T-helper 17 cell (primary cell): ENCODE measurements at regions not wholly inside any gene's neighbourhood (a gene's known extent, or its start where the extent isn't known, plus 50 kb on each side); places are given as distances from the start of the nearest gene placed in this dataset.

Experiments
- ATAC-seq: fragments of 150-1000 bp; cut with Tn5 transposase; 2 replicates; pipeline ENCODE4 v1.10.0; 2021; ENCODE audit warnings: mild to moderate bottlenecking, moderate library complexity
- DNase-seq, 3 donors: peaks; one replicate each; pipeline versions ENCODE4 v3.0.0 to v3.0.0-alpha.2; 2020 to 2021
- H3K9me3 ChIP-seq: one replicate; pipeline ENCODE4 v1.7.0; 2013; ENCODE audit warnings: low read length, mild to moderate bottlenecking; ENCODE audit not compliant: control insufficient read depth, poor library complexity, severe bottlenecking
- H3K27ac Mint-ChIP-seq: one replicate; pipeline ENCODE4 v1.8.0; 2022; ENCODE audit warnings: mild to moderate bottlenecking, moderate library complexity, mixed read lengths
- H3K27me3 Mint-ChIP-seq: one replicate; pipeline ENCODE4 v1.8.0; 2022; ENCODE audit warnings: mixed read lengths
- H3K36me3 Mint-ChIP-seq: one replicate; pipeline ENCODE4 v1.8.0; 2022; ENCODE audit warnings: low read depth, mixed read lengths
- H3K4me1 Mint-ChIP-seq: one replicate; pipeline ENCODE4 v1.8.0; 2022; ENCODE audit warnings: mild to moderate bottlenecking, mixed read lengths
- H3K4me3 Mint-ChIP-seq: one replicate; pipeline ENCODE4 v1.8.0; 2022; ENCODE audit warnings: mild to moderate bottlenecking, moderate library complexity, mixed read lengths

DNA sequence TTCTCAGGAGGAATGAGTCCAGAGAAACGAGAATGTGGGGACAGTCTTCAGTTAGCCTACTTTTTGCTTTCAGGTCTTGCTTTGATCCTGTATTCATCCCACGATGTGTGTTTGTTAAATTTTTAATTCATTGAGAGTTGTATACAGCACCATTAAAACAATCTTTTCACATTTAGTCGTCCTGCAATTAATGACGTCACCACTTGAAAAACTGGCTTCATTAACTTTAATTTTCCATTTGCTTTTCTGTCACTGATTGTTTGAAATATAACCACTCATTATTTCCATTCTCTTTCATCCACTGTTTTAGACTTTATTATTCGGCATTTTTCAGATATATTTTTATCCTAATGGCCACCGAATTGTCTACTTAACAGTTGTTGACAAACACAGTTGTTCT lies 146.9 kb downstream of the TFEC start:
- Mint-ChIP-seq H3K27ac (no peak overlapping the region), H3K27me3 (peaks cover 19% of the 10 kb centered on the region), H3K4me3 (no peak overlapping the region), H3K4me1 (no peaks in the 10 kb centered on the region), H3K36me3 (no peaks in the 10 kb centered on the region)
- DNase-seq (no peak), ATAC-seq (no peak)
- no peaks in the 10 kb centered on the region for H3K9me3 ChIP-seq

DNA sequence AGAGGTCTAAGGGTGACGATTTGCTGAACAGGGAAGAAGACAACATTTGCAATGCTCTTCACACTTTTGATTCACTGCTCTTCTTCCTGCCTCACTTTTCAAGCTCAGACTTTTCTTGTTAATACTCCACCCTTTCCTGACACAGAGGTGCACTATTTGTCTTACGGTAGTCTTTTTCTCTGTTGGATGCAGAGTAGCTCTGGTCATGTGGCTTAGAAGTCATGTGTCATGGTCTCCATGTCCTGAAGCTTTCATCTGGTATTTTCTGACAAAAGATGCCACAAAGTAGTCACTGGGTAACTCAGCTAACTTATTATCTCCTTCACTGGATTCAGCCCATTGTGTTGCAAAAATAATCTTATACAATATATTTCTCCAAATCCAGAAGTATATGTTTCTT lies 149.1 kb downstream of the TFEC start:
- H3K36me3 Mint-ChIP-seq = no peaks in the 10 kb centered on the region
- DNase-seq (no peak), ATAC-seq (no peak)
- H3K4me1 Mint-ChIP-seq = no peaks in the 10 kb centered on the region
- H3K27me3 Mint-ChIP-seq = peaks cover 28% of the 10 kb centered on the region
- no peak overlapping the region for H3K4me3 Mint-ChIP-seq
- H3K9me3 ChIP-seq = no peaks in the 10 kb centered on the region
- H3K27ac Mint-ChIP-seq = no peak overlapping the region

DNA sequence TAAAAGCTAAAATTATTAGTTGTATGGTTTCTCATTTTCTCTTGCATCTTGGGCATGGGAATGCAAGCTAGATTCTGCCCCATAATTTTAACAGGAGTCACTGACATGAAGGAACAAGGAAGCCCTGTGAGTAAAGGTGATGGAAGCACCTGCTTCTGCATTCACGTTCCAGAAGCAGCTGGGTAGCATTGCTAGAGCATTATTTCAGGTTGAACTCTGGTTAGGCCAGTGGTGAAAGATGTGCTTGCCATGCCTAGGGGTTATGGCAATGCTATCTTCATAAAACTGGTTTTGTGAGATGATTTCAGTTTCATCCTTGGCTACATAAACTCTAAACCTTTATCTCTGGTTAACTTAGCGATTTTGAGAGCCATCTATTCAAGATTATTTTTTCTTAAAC lies 151.4 kb downstream of the TFEC start:
- Mint-ChIP-seq H3K27me3 (peaks cover 23% of the 10 kb centered on the region), H3K4me1 (no peaks in the 10 kb centered on the region), H3K36me3 (no peaks in the 10 kb centered on the region), H3K4me3 (no peak overlapping the region), H3K27ac (no peak overlapping the region)
- ATAC-seq (no peak), DNase-seq (no peak)
- no peaks in the 10 kb centered on the region for H3K9me3 ChIP-seq

GRCh38 chr7:115869801-115870200 lies 160.8 kb downstream of the TFEC start:
- H3K4me3 Mint-ChIP-seq = no peak overlapping the region
- H3K36me3 Mint-ChIP-seq = no peaks in the 10 kb centered on the region
- peaks cover 17% of the 10 kb centered on the region for H3K27me3 Mint-ChIP-seq
- no peak overlapping the region for H3K27ac Mint-ChIP-seq
- no peak for ATAC-seq
- H3K9me3 ChIP-seq = no peaks in the 10 kb centered on the region
- peaks cover 4% of the 10 kb centered on the region for H3K4me1 Mint-ChIP-seq
- DNase-seq = no peak

DNA sequence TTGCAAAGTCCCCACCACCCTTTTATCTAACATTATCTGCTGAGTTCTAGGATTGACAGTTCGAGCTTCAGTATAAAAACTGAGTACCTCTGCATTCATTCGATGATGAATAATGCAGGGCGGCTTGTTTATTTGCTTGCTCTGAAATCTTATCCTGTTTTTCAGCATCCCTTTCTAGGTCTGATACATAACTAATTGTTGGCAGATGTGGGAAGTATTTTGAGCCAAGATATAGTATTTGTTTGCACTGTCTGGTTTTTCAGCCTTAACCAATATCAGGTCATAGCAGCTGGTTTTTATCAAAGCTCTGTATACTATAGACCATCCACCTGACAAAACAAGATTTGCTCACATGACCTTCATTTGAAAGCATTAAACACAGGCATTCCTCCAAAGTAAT lies 161.4 kb downstream of the TFEC start:
- Mint-ChIP-seq H3K4me1 (peaks cover 5% of the 10 kb centered on the region), H3K4me3 (no peak overlapping the region), H3K27ac (no peak overlapping the region), H3K36me3 (no peaks in the 10 kb centered on the region), H3K27me3 (peaks cover 23% of the 10 kb centered on the region)
- H3K9me3 ChIP-seq = no peaks in the 10 kb centered on the region
- no peak for DNase-seq
- no peak for ATAC-seq

DNA sequence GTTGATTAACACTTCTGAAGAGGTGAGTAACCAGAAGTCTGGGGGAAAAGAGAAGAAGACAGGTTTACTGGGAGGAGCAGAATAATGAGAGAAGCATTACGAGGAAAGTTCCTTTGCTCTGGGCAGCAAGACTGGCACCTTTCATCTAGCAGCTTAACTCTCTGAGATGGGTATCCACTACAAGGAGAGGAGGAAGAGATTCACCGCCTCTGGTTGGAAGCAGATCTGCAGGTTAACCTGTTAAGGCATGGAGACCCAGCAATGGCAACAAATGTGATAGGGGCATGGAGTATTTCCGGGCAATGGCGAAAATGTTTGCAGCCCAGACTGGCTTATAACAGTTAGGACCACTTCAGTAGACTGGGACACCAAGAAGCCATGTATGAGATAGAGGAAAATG lies 162.2 kb downstream of the TFEC start:
- H3K9me3 ChIP-seq = no peaks in the 10 kb centered on the region
- Mint-ChIP-seq H3K4me3 (no peak overlapping the region), H3K27ac (no peak overlapping the region), H3K4me1 (peaks cover 5% of the 10 kb centered on the region), H3K27me3 (peaks cover 23% of the 10 kb centered on the region), H3K36me3 (no peaks in the 10 kb centered on the region)
- DNase-seq = no peak
- no peak for ATAC-seq

DNA sequence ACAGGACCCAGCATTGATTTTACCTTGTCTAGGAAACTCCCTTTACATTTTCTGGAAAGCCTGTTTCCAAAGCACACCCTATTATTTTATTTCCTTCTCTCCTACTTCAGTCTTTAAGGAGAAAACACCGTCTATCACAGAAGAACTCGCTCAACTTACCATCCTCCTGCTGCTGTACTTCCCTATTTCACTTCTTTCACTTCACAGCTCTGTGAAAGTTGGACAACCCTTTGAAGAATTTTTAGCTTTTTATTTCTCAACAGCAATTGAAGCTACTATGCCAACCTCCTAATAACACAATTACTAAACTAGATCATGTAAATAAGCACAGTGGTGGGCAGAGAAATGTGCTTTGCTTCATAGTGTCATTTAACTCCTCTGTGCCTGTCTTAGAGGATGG lies 166.5 kb downstream of the TFEC start:
- no peak for DNase-seq
- no peak overlapping the region for H3K27ac Mint-ChIP-seq
- ATAC-seq = no peak
- H3K4me3 Mint-ChIP-seq = no peak overlapping the region
- H3K36me3 Mint-ChIP-seq = no peaks in the 10 kb centered on the region
- H3K27me3 Mint-ChIP-seq = peaks cover 28% of the 10 kb centered on the region
- peaks cover 5% of the 10 kb centered on the region for H3K4me1 Mint-ChIP-seq
- H3K9me3 ChIP-seq = no peaks in the 10 kb centered on the region

DNA sequence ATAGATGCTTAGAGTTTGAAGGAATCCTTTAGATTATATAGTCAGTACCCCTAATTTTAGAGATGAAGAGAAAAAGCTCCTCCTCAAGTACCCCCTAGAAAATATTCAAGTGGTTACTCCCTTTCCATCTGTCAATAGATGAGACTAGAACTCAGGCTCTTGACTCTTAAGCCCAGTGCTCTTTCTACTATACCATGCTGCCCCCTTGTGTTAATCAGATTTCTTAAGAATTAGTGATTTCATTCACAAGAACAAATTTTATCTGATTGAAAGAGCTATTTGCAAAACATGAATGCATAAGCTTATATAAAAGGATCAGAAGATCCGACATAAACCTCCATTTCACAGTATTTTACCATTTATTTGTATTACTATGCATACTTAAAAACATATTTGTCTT lies 179.3 kb downstream of the TFEC start:
- no peak overlapping the region for H3K4me3 Mint-ChIP-seq

GRCh38 chr7:115850774-115851173 lies 179.8 kb downstream of the TFEC start:
- Mint-ChIP-seq H3K27me3 (peaks cover 33% of the 10 kb centered on the region), H3K36me3 (peaks cover 2% of the 10 kb centered on the region), H3K27ac (no peak overlapping the region), H3K4me3 (no peak overlapping the region), H3K4me1 (no peaks in the 10 kb centered on the region)
- DNase-seq (no peak), ATAC-seq (no peak)
- H3K9me3 ChIP-seq = no peaks in the 10 kb centered on the region

More for the DNA sequence above, 179.3 kb downstream of the TFEC start:
- H3K9me3 ChIP-seq = no peaks in the 10 kb centered on the region
- Mint-ChIP-seq H3K27me3 (peaks cover 37% of the 10 kb centered on the region), H3K27ac (no peak overlapping the region), H3K4me1 (no peaks in the 10 kb centered on the region), H3K36me3 (peaks cover 2% of the 10 kb centered on the region)
- DNase-seq (no peak), ATAC-seq (no peak)

DNA sequence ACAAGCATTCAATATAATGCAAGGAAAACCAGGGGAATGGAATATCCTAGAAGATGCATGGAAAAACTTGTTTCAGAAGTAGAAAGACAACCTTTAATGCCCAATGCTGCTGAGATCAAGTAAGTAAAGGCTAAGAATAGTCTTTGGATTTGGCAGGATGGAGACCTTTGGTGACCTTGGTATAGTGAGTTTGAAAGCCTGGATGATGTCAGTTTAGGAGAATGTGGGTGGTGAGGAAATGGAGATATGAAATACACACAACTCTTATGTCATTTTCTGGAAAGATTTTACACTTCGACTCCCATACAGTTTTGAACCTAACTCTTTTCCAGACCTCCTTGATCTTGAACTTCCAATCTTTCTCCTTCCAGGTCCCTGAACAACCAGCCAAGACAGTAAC lies 185.7 kb downstream of the TFEC start:
- no peaks in the 10 kb centered on the region for H3K9me3 ChIP-seq
- no peak overlapping the region for H3K4me3 Mint-ChIP-seq
- H3K27me3 Mint-ChIP-seq = peaks cover 7% of the 10 kb centered on the region
- no peaks in the 10 kb centered on the region for H3K36me3 Mint-ChIP-seq
- H3K27ac Mint-ChIP-seq = no peak overlapping the region
- no peak for DNase-seq
- no peak for ATAC-seq
- no peaks in the 10 kb centered on the region for H3K4me1 Mint-ChIP-seq

DNA sequence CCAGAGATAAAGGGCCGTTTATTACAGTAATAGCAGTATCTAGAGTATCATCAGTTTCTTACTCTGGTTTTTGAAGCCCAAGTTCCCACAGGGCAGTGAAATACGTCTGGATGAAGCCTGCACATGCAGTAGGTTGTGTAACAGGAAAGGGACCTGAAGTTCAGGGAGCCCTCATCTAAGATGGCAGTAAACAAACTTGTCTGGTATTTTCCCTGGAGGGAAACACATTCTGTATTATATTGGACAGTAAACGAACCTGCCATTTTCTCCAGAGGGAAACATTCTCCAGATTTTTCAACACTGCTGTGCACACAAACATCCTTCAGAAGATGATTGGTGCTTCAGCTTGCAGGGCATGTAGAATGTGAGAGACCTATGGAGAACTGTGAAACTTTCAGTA lies 189.9 kb downstream of the TFEC start:
- Mint-ChIP-seq H3K4me1 (no peaks in the 10 kb centered on the region), H3K27me3 (peaks cover 2% of the 10 kb centered on the region), H3K36me3 (no peaks in the 10 kb centered on the region), H3K27ac (no peak overlapping the region), H3K4me3 (no peak overlapping the region)
- ATAC-seq (no peak), DNase-seq (no peak)
- H3K9me3 ChIP-seq = no peaks in the 10 kb centered on the region

DNA sequence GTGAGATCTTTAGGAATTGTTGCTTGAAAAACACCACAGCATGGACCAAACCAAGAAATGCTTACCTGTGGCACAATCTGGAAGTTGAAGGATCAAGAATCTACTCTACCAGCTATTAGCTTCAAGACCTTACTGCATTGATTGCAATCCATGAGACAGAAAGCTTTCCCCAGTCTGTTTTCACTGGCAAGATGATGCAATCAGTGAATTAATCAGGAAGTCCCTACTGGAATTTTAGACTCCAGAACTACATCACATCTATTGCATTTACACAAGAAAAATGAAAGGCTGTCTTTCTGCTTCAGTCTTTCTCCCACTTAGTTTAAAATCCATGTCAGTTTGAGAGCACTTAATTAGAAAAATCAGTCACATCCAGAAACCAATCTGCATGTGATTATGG lies 191.7 kb downstream of the TFEC start:
- no peak overlapping the region for H3K27ac Mint-ChIP-seq
- no peak overlapping the region for H3K4me3 Mint-ChIP-seq
- DNase-seq = no peak
- H3K27me3 Mint-ChIP-seq = peaks cover 8% of the 10 kb centered on the region
- H3K9me3 ChIP-seq = no peaks in the 10 kb centered on the region
- ATAC-seq = no peak
- H3K36me3 Mint-ChIP-seq = no peaks in the 10 kb centered on the region
- H3K4me1 Mint-ChIP-seq = no peaks in the 10 kb centered on the region

DNA sequence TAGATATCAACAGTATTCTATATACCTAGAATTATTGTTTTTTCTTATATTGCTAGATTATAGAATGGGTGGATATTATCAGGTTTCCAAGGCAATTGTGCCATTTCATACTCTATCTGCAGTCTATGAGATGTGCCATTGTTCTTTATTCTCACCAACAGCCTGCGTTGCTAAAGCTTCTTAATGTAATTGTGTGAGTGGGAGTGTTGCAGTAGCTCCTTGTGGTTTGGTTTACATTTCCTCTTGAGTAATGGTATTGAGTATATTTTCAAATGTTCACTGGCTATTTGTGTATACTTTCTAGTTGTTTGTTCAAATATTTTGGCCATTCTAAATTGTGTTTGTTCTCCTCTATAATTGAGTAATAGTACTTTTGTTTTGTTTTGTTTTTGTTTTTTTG lies 199.2 kb downstream of the TFEC start:
- H3K9me3 ChIP-seq = no peaks in the 10 kb centered on the region
- H3K27me3 Mint-ChIP-seq = peaks cover 8% of the 10 kb centered on the region
- no peak overlapping the region for H3K27ac Mint-ChIP-seq
- ATAC-seq = no peak
- peaks cover 3% of the 10 kb centered on the region for H3K4me1 Mint-ChIP-seq
- no peak overlapping the region for H3K4me3 Mint-ChIP-seq
- DNase-seq = no peak
- no peaks in the 10 kb centered on the region for H3K36me3 Mint-ChIP-seq

DNA sequence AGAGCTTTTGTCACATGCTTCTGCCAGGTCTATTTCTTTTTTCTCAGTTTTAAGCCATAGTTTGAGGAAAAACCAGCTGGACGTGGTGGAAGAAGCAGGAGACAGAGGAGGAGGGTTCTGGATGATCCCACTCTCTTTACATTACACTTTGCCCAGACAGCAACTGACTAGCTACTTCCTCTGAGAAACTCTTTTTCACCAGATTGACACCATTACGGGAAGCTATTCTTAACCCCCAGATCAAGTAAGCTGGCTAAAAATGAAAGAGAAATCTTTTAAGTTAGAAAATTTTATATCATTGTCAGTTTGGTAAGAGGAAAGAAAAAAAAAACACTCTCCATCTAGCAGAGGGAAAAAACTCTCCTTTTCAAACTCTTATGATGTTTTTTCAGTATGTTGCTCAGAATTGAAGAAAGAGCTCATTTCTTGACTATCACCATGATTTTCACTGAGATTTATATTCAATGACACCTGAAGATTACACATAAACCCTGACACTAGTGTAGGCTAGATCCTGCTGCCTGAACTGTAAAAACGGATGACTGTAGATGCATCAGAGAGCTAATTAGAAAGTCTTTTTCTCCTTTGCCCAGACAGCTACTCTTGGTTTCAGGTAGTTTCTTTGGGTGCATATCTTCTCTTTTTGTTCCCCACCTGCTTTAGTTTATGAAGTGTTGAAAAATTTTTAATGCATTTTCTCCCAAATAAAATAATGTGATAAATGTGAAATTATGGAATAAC lies 203.1 kb downstream of the TFEC start:
- Mint-ChIP-seq H3K36me3 (no peaks in the 10 kb centered on the region), H3K4me3 (no peak overlapping the region), H3K27ac (no peak overlapping the region), H3K27me3 (no peaks in the 10 kb centered on the region), H3K4me1 (peaks cover 3% of the 10 kb centered on the region)
- ATAC-seq = no peak
- no peaks in the 10 kb centered on the region for H3K9me3 ChIP-seq
- DNase-seq = no peak
